SK-N-MC (cell line): ENCODE measurements at regions not wholly inside any gene's neighbourhood (a gene's known extent, or its start where the extent isn't known, plus 50 kb on each side); places are given as distances from the start of the nearest gene placed in this dataset.

ENCODE experiments used
- EZH2 ChIP-seq: fragments of 200-600 bp; sonication (generic); IDR thresholded peaks from one replicate; pipeline ENCODE4 v1.6.1; 2017; ENCODE audit warnings: antibody characterized with exemption
- FOXP2 ChIP-seq: optimal IDR thresholded peaks from 2 replicates; pipeline ENCODE3; 2011; ENCODE audit warnings: mild to moderate bottlenecking, moderate library complexity; ENCODE audit not compliant: insufficient read depth; ENCODE audit errors: extremely low read length, control extremely low read depth
- POLR2AphosphoS5 ChIP-seq: IDR thresholded peaks from 2 replicates; pipeline ENCODE4 v1.6.1; 2012; ENCODE audit warnings: mild to moderate bottlenecking, low read depth, low read length, borderline replicate concordance

DNA sequence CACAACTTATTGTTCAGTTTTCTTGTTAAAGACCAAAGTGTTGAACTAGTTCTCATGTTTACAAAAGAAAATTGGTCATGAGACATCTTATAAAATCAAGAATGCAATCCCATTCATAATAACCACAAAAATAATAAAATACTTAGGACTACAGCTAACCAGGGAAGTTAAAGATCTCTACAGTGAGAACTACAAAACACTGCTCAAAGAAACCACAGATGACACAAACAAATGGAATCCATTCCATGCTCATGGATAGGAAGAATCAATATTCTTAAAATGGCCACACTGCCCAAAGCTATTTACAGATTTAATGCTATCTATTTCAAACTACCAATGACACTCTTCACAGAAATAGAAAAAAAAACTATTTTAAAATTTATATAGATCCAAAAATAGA is 1354.8 kb upstream of the CDH2 start:
- no peak for TF ChIP-seq EZH2
- no peak for TF ChIP-seq POLR2AphosphoS5
- TF ChIP-seq FOXP2 = no peak
